KMS-11 (cell line): ENCODE measurements at regions not wholly inside any gene's neighbourhood (a gene's known extent, or its start where the extent isn't known, plus 50 kb on each side); places are given as distances from the start of the nearest gene placed in this dataset.

Experiments used
- H2AFZ ChIP-seq: fragments of 200-600 bp; sonication (generic); 2 replicates; pipeline ENCODE4 v1.6.1; 2016; ENCODE audit warnings: antibody characterized with exemption, mixed run types, low read depth
- H3K27ac ChIP-seq: fragments of 200-600 bp; sonication (generic); 2 replicates; pipeline ENCODE4 v1.6.1; 2016; ENCODE audit warnings: mild to moderate bottlenecking, mixed run types
- H3K27me3 ChIP-seq: fragments of 200-600 bp; sonication (generic); 2 replicates; pipeline ENCODE4 v1.6.1; 2017; ENCODE audit warnings: mild to moderate bottlenecking, low read depth, mixed run types, moderate library complexity; ENCODE audit not compliant: insufficient read depth
- H3K36me3 ChIP-seq: fragments of 200-600 bp; sonication (generic); 2 replicates; pipeline ENCODE4 v1.6.1; 2017; ENCODE audit warnings: mild to moderate bottlenecking, mixed run types; ENCODE audit not compliant: insufficient read depth
- H3K4me1 ChIP-seq: fragments of 200-600 bp; sonication (generic); 2 replicates; pipeline ENCODE4 v1.6.1; 2016; ENCODE audit warnings: mild to moderate bottlenecking, low read depth, mixed run types; ENCODE audit not compliant: poor library complexity, severe bottlenecking
- H3K4me2 ChIP-seq: fragments of 200-600 bp; sonication (generic); 2 replicates; pipeline ENCODE4 v1.7.0; 2016; ENCODE audit warnings: mild to moderate bottlenecking, mixed run types
- H3K4me3 ChIP-seq: fragments of 200-600 bp; sonication (generic); IDR thresholded peaks from 2 replicates; pipeline ENCODE4 v1.6.1; 2017; ENCODE audit warnings: low read depth, low read length, mixed read lengths; ENCODE audit not compliant: insufficient read depth
- H3K79me2 ChIP-seq: fragments of 200-600 bp; sonication (generic); 2 replicates; pipeline ENCODE4 v1.6.1; 2016; ENCODE audit warnings: low read depth, mixed run types; ENCODE audit not compliant: insufficient read depth
- H3K9ac ChIP-seq: fragments of 200-600 bp; sonication (generic); 2 replicates; pipeline ENCODE4 v1.6.1; 2016; ENCODE audit warnings: mild to moderate bottlenecking, mixed run types
- H4K20me1 ChIP-seq: fragments of 200-600 bp; sonication (generic); 2 replicates; pipeline ENCODE4 v1.6.1; 2016; ENCODE audit warnings: mild to moderate bottlenecking, mixed run types; ENCODE audit not compliant: insufficient read depth
- TF ChIP-seq, protein P1 (sequence below): fragments of 200-600 bp; sonication (generic); conservative IDR thresholded peaks from 2 replicates; pipeline ENCODE4 v1.6.1; 2017; ENCODE audit warnings: low read depth, mild to moderate bottlenecking, antibody characterized with exemption, low read length, moderate library complexity, mixed read lengths

GRCh38 chr21:35792569-35793305 is 267.6 kb downstream of the SETD4 start:
- TF ChIP-seq, protein P1, sequence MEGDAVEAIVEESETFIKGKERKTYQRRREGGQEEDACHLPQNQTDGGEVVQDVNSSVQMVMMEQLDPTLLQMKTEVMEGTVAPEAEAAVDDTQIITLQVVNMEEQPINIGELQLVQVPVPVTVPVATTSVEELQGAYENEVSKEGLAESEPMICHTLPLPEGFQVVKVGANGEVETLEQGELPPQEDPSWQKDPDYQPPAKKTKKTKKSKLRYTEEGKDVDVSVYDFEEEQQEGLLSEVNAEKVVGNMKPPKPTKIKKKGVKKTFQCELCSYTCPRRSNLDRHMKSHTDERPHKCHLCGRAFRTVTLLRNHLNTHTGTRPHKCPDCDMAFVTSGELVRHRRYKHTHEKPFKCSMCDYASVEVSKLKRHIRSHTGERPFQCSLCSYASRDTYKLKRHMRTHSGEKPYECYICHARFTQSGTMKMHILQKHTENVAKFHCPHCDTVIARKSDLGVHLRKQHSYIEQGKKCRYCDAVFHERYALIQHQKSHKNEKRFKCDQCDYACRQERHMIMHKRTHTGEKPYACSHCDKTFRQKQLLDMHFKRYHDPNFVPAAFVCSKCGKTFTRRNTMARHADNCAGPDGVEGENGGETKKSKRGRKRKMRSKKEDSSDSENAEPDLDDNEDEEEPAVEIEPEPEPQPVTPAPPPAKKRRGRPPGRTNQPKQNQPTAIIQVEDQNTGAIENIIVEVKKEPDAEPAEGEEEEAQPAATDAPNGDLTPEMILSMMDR: no peak
- H3K27ac ChIP-seq: no peak overlapping the region
- no peaks in the 10 kb centered on the region for H3K36me3 ChIP-seq
- H3K4me1 ChIP-seq: no peaks in the 10 kb centered on the region
- no peak overlapping the region for H3K4me2 ChIP-seq
- H3K4me3 ChIP-seq: no peak overlapping the region
- no peak overlapping the region for H3K9ac ChIP-seq
- no peaks in the 10 kb centered on the region for H3K79me2 ChIP-seq
- H2AFZ ChIP-seq: no peak overlapping the region
- no peaks in the 10 kb centered on the region for H4K20me1 ChIP-seq
- no peaks in the 10 kb centered on the region for H3K27me3 ChIP-seq

GRCh38 chr21:35791541-35792325 is 268.6 kb downstream of the SETD4 start:
- TF ChIP-seq, protein P1: no peak
- H3K27me3 ChIP-seq: no peaks in the 10 kb centered on the region
- H3K36me3 ChIP-seq: no peaks in the 10 kb centered on the region
- no peak overlapping the region for H3K4me3 ChIP-seq
- H3K79me2 ChIP-seq: no peaks in the 10 kb centered on the region
- no peak overlapping the region for H3K4me2 ChIP-seq
- no peak overlapping the region for H2AFZ ChIP-seq
- H3K9ac ChIP-seq: no peak overlapping the region
- no peaks in the 10 kb centered on the region for H4K20me1 ChIP-seq
- no peak overlapping the region for H3K27ac ChIP-seq
- H3K4me1 ChIP-seq: no peaks in the 10 kb centered on the region

GRCh38 chr21:35783721-35784120 is 276.6 kb downstream of the SETD4 start:
- TF ChIP-seq, protein P1: no peak
- H3K36me3 ChIP-seq: no peaks in the 10 kb centered on the region
- no peaks in the 10 kb centered on the region for H3K79me2 ChIP-seq
- H2AFZ ChIP-seq: no peak overlapping the region
- H3K4me3 ChIP-seq: no peak overlapping the region
- no peak overlapping the region for H3K9ac ChIP-seq
- no peak overlapping the region for H3K4me2 ChIP-seq
- no peaks in the 10 kb centered on the region for H4K20me1 ChIP-seq
- H3K4me1 ChIP-seq: no peaks in the 10 kb centered on the region
- no peak overlapping the region for H3K27ac ChIP-seq
- H3K27me3 ChIP-seq: no peaks in the 10 kb centered on the region

GRCh38 chr21:35782667-35783066 is 277.7 kb downstream of the SETD4 start:
- H3K27ac ChIP-seq: no peak overlapping the region
- no peak overlapping the region for H2AFZ ChIP-seq
- TF ChIP-seq, protein P1: no peak
- no peaks in the 10 kb centered on the region for H3K79me2 ChIP-seq
- no peaks in the 10 kb centered on the region for H4K20me1 ChIP-seq
- no peak overlapping the region for H3K4me3 ChIP-seq
- H3K27me3 ChIP-seq: no peaks in the 10 kb centered on the region
- no peak overlapping the region for H3K4me2 ChIP-seq
- H3K36me3 ChIP-seq: no peaks in the 10 kb centered on the region
- H3K9ac ChIP-seq: no peak overlapping the region
- H3K4me1 ChIP-seq: no peaks in the 10 kb centered on the region
